Lower leg skin (tissue), 4 donors: ENCODE measurements at regions not wholly inside any gene's neighbourhood (a gene's known extent, or its start where the extent isn't known, plus 50 kb on each side); places are given as distances from the start of the nearest gene placed in this dataset.

Experiments
- DNase-seq, 2 donors: peaks; one replicate each; pipeline ENCODE4 v3.0.0-alpha.2; 2019; ENCODE audit warnings: low spot score in 2 of 2
- H3K4me3 ChIP-seq: fragments of 200-600 bp; sonication (generic); 2 replicates; pipeline ENCODE4 v1.5.1; 2017; ENCODE audit warnings: mild to moderate bottlenecking, low read depth; ENCODE audit not compliant: poor library complexity, severe bottlenecking
- CTCF ChIP-seq, 3 donors: fragments of 450-650 bp; IDR thresholded peaks; one replicate each; pipeline ENCODE4 v1.5.1; 2016; ENCODE audit warnings: antibody characterized with exemption in 3 of 3, mild to moderate bottlenecking in 3 of 3, moderate library complexity in 2 of 3
- POLR2A ChIP-seq, 2 donors: fragments of 450-650 bp; IDR thresholded peaks; one replicate each; pipeline ENCODE4 v1.6.1; 2016 to 2017; ENCODE audit warnings: antibody characterized with exemption in 2 of 2, mild to moderate bottlenecking in 1 of 2, moderate library complexity in 1 of 2
- WGBS, 2 donors: methylation state at CpG; one replicate each; pipeline ENCODE4 v1.1.5; 2018; 5-methylcytosine and 5-hydroxymethylcytosine counted together
- intact Hi-C: fragments of 100-400 bp; cut with DNase I; formaldehyde crosslinking; loops from one replicate; pipeline ENCODE4 v1.15.0; 2023; ENCODE audit warnings: low total_unique reads

DNA sequence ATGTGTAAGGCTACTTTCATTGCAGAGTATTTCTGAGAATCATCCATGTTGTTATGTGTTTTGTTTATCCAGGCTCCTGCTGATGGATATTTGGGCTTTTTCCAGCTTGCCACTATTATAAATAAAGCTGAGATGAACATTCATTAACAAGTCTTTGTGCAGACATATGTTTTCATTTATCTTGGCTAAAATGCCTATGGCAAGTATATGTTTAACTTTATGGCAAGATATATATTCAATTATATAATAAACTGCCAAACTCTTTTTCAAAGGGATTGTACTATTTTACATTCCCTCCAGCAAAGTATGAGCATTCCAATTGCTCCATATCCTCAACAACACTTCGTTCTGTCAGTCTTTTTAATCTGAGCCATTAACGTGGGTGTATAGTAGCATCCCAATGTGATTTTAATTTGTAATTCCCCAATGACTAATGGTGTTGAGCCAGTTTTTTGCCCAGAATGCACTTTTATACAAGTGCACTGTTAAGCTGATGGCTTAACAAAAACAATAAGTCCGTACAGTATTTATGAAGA is 452.4 kb downstream of the SHQ1 start:
- DNase-seq = no peak
- intact Hi-C loops = no loop called here
- WGBS, 2 donors = 39 to 57% methylated on average over 3 of the region's 3 CpGs
- H3K4me3 ChIP-seq = no peak overlapping the region
- no peak for TF ChIP-seq CTCF (IDR thresholded peaks at IDR 0.05)
- TF ChIP-seq POLR2A (IDR thresholded peaks at IDR 0.05) = no peak

DNA sequence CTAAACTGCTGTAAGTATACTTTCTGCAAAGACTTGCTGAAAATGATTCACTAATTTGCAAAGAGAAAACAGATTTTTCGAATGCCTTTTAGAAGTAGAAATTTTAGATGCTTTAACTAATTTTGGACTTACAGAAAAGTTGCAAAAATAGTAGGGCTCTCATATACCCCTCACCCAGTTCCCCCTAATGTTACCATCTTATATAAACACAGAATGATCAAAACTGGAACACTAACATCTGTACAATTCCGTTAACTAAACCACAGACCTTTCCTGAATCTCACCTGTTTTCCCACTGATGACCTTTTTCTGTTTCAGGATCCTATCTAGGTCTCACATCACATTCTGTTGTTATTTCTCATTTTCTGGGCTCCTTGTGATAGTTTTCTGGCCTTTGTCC is 454.8 kb downstream of the SHQ1 start:
- intact Hi-C loops = no loop called here
- TF ChIP-seq CTCF (IDR thresholded peaks at IDR 0.05) = no peak
- no peak for TF ChIP-seq POLR2A (IDR thresholded peaks at IDR 0.05)
- H3K4me3 ChIP-seq = no peak overlapping the region
- 90 to 97% methylated on average over 2 of the region's 2 CpGs for WGBS, 2 donors
- DNase-seq = no peak

DNA sequence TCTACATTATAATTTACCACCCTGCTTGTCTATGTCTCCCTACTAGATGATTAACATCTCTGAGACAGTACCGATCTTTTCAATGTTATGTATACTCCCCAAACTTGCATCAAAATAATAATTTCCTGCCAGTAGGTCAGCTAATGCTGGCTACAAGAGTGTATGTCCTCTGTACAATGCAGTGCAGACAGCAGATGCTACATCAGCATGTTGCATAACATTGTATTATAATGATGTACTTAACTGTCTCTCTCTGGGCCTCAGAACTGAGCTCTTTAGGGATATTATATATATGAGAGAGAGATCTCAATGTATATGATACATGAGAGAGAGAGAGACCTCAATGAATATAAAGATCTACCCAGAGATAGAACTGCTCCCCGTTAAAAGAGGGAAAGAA is 456.6 kb downstream of the SHQ1 start:
- intact Hi-C loops = no loop called here
- DNase-seq = no peak
- 71 to 72% methylated on average over 2 of the region's 2 CpGs for WGBS, 2 donors
- H3K4me3 ChIP-seq = no peak overlapping the region
- no peak for TF ChIP-seq POLR2A (IDR thresholded peaks at IDR 0.05)
- TF ChIP-seq CTCF (IDR thresholded peaks at IDR 0.05) = no peak

DNA sequence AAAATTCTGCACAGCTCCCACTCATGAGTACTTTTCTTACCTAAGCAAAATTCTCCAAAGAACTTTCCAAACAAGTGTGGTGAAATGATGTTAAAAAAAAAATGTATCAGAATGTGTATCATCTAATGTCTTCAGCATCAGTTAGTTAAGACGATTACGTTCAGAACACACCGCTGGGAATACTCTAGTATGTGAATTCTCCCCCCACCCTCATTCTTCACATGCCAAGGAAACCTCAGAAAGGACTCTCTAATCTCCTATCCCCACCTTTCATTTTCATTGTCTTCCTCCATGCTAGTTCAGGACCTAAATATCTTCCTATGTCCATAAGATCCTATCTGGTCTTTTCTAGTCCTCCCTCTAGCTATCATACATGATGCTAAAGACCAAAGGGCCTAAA is 457.4 kb downstream of the SHQ1 start:
- no peak for DNase-seq
- H3K4me3 ChIP-seq = no peak overlapping the region
- TF ChIP-seq POLR2A (IDR thresholded peaks at IDR 0.05) (no peak), CTCF (IDR thresholded peaks at IDR 0.05) (no peak)
- 73 to 82% methylated on average over 3 of the region's 3 CpGs for WGBS, 2 donors
- intact Hi-C loops = no loop called here

- 93 to 99% methylated on average over 2 of the region's 2 CpGs for WGBS, 2 donors
- intact Hi-C loops = no loop called here
- TF ChIP-seq CTCF (IDR thresholded peaks at IDR 0.05) = no peak
- no peak for TF ChIP-seq POLR2A (IDR thresholded peaks at IDR 0.05)
- no peak for DNase-seq
- H3K4me3 ChIP-seq = no peak overlapping the region
Measured at GRCh38 chr3:72388644-72389043, 459.6 kb downstream of the SHQ1 start.

GRCh38 chr3:72388117-72388516 is 460.1 kb downstream of the SHQ1 start:
- H3K4me3 ChIP-seq = no peak overlapping the region
- intact Hi-C loops = no loop called here
- 94 to 95% methylated on average over 4 of the region's 4 CpGs for WGBS, 2 donors
- no peak for DNase-seq
- TF ChIP-seq CTCF (IDR thresholded peaks at IDR 0.05) (no peak), POLR2A (IDR thresholded peaks at IDR 0.05) (no peak)
